ENCODE measurements at regions not wholly inside any gene's neighbourhood (a gene's known extent, or its start where the extent isn't known, plus 50 kb on each side); places are given as distances from the start of the nearest gene placed in this dataset.

DNA sequence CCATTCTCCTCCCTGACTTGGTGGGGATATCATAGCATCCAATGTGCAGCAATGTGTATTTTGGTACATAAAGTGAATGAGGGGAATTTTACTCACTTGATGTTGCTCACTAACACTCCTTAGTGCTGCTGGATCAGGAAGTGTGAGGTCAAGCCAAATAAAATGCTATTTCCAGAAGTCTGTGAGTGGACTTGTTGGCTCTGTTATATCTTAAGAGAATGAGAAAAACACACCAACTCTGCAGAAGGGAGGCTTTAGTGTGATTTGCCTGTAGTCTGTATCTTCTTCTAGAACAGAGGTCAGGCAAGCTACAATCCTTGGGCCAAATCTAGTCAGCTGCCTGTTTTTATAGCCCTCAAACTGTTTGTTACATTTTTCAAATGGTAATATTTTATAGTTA lies 154.3 kb downstream of the POLR1F start:
- TF ChIP-seq, protein P1, sequence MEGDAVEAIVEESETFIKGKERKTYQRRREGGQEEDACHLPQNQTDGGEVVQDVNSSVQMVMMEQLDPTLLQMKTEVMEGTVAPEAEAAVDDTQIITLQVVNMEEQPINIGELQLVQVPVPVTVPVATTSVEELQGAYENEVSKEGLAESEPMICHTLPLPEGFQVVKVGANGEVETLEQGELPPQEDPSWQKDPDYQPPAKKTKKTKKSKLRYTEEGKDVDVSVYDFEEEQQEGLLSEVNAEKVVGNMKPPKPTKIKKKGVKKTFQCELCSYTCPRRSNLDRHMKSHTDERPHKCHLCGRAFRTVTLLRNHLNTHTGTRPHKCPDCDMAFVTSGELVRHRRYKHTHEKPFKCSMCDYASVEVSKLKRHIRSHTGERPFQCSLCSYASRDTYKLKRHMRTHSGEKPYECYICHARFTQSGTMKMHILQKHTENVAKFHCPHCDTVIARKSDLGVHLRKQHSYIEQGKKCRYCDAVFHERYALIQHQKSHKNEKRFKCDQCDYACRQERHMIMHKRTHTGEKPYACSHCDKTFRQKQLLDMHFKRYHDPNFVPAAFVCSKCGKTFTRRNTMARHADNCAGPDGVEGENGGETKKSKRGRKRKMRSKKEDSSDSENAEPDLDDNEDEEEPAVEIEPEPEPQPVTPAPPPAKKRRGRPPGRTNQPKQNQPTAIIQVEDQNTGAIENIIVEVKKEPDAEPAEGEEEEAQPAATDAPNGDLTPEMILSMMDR (IDR thresholded peaks at IDR 0.05): no peak
- TF ChIP-seq POLR2AphosphoS5 (IDR thresholded peaks at IDR 0.05): no peak
- no peak for TF ChIP-seq POLR2A (IDR thresholded peaks at IDR 0.05)

Data from breast epithelium (tissue), 3 donors.